Small intestine (tissue), 7 donors: ENCODE measurements at regions not wholly inside any gene's neighbourhood (a gene's known extent, or its start where the extent isn't known, plus 50 kb on each side); places are given as distances from the start of the nearest gene placed in this dataset.

Experiments
- DNase-seq, 2 donors: peaks; one replicate each; pipeline versions ENCODE4 v3.0.0 to v3.0.0-alpha.2; 2013
- FAIRE-seq: peaks from 2 replicates; lab custom pipeline; 2012; peaks lifted over from hg19 to GRCh38; lab: Jason Lieb, UNC
- H3K27ac ChIP-seq, 3 donors: one replicate each; pipeline ENCODE4 v1.5.1; 2013; ENCODE audit warnings: low read length in 2 of 3, mild to moderate bottlenecking in 2 of 3, control low read depth in 1 of 3, inconsistent platforms in 1 of 3, low read depth in 1 of 3, moderate library complexity in 1 of 3
- H3K27me3 ChIP-seq, 3 donors: one replicate each; pipeline ENCODE4 v1.6.1; 2013; ENCODE audit warnings: low read length in 3 of 3, inconsistent platforms in 1 of 3; ENCODE audit not compliant: control insufficient read depth in 3 of 3, insufficient read depth in 3 of 3
- H3K36me3 ChIP-seq, 3 donors: one replicate each; pipeline ENCODE4 v1.6.1; 2013; ENCODE audit warnings: low read length in 3 of 3, inconsistent platforms in 1 of 3, low read depth in 1 of 3, mild to moderate bottlenecking in 1 of 3, moderate library complexity in 1 of 3; ENCODE audit not compliant: control insufficient read depth in 3 of 3, insufficient read depth in 2 of 3
- H3K4me1 ChIP-seq, 3 donors: one replicate each; pipeline ENCODE4 v1.6.1; 2013; ENCODE audit warnings: low read length in 2 of 3, inconsistent platforms in 1 of 3, low read depth in 1 of 3, mild to moderate bottlenecking in 1 of 3, moderate library complexity in 1 of 3; ENCODE audit not compliant: control insufficient read depth in 3 of 3, insufficient read depth in 2 of 3
- H3K4me3 ChIP-seq, 3 donors: one replicate each; pipeline ENCODE4 v1.5.1; 2013; ENCODE audit warnings: low read length in 3 of 3, control low read depth in 1 of 3, inconsistent platforms in 1 of 3, low read depth in 1 of 3, mild to moderate bottlenecking in 1 of 3, moderate library complexity in 1 of 3
- H3K9me3 ChIP-seq, 2 donors: one replicate each; pipeline ENCODE4 v1.6.1; 2013; ENCODE audit warnings: low read depth in 1 of 2, low read length in 1 of 2; ENCODE audit not compliant: control insufficient read depth in 2 of 2, insufficient read depth in 1 of 2
- WGBS, 3 donors: extraction: QIAGEN DNeasy Blood & Tissue Kit; methylation state at CpG; one replicate each; pipeline ENCODE4 v1.1.7; 2013; 5-methylcytosine and 5-hydroxymethylcytosine counted together
- donor health status: healthy with polysubstance abuse.
- donor health status: control.
- donor health status: control.
- donor health status: Bipolar disorder and iron deficiency.
- donor health status: healthy.

DNA sequence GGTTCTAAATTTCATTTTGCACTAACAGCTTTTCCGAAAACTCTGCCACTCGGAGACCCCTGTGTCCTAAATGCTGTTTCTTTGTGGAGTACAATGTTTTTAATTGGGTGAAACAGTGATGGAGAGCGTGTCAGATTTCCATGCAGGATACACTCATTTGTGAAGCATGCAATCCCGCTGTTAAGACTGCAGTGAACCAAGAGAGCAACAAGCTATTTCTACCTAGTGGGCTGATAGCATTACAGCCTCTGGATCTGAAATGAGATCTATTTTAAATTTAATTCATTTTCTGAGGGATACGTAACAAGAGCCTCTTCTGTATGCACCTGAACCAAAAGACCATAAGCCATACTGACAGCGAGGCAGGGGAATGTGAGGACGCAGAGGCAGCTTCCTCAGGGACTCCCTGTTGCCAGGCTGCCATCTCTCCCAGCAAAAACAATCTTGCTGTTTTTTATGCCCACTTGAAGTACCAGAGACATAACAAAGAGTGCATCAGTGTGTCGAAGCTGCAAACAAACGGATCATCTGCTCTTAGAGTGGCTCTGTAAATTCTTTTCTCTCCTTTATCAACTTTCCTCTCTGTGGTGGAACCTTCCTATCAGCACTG lies 199.9 kb upstream of the COX10 start:
- Histone ChIP-seq H3K9me3 (no peaks in the 10 kb centered on the region), H3K27ac (no peak overlapping the region), H3K27me3 (no peaks in the 10 kb centered on the region), H3K4me1 (no peaks in the 10 kb centered on the region), H3K4me3 (no peak overlapping the region), H3K36me3 (no peaks in the 10 kb centered on the region)
- FAIRE-seq (no peak), DNase-seq (no peak)
- 77 to 81% (median 80%) methylated on average over 9 of the region's 9 CpGs for WGBS, 3 donors

- no peak overlapping the region for H3K27ac ChIP-seq
- WGBS, 3 donors, result 91 to 94% (median 92%) methylated on average over 4 of the region's 4 CpGs
- no peaks in the 10 kb centered on the region for H3K9me3 ChIP-seq
- FAIRE-seq (no peak), DNase-seq (no peak)
- H3K27me3 ChIP-seq, result no peaks in the 10 kb centered on the region
- H3K4me1 ChIP-seq, result no peaks in the 10 kb centered on the region
- no peaks in the 10 kb centered on the region for H3K36me3 ChIP-seq
- no peak overlapping the region for H3K4me3 ChIP-seq
Observed at GRCh38 chr17:13871261-13871660, 198.0 kb upstream of the COX10 start.

GRCh38 chr17:13874134-13874533 lies 195.2 kb upstream of the COX10 start:
- Histone ChIP-seq H3K27me3 (no peaks in the 10 kb centered on the region), H3K4me3 (no peak overlapping the region), H3K4me1 (no peaks in the 10 kb centered on the region), H3K27ac (no peak overlapping the region), H3K36me3 (no peaks in the 10 kb centered on the region), H3K9me3 (no peaks in the 10 kb centered on the region)
- DNase-seq (no peak), FAIRE-seq (no peak)
- 92 to 94% (median 93%) methylated on average over 3 of the region's 3 CpGs for WGBS, 3 donors

DNA sequence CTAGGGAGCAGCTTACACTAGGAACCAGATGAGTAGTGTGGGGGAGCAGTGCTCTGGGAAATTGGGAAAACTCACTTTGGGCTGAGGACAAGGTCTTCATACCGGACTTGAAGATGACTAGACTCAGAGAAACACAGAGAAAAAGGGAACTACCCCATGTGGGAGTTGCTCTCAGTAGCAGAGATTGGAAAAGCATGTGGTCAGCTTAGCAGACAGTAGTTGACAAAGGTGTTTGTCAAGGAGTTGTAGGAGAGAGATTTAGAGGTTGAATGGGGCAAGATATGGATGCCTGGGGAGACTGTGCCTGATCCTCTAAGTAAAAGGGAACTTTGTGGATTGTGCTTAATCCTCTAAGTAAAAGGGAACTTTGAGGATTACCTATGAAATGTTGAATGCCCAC lies 194.5 kb upstream of the COX10 start:
- Histone ChIP-seq H3K27me3 (no peaks in the 10 kb centered on the region), H3K36me3 (no peaks in the 10 kb centered on the region), H3K9me3 (no peaks in the 10 kb centered on the region), H3K4me1 (no peaks in the 10 kb centered on the region), H3K27ac (no peak overlapping the region), H3K4me3 (no peak overlapping the region)
- DNase-seq (no peak), FAIRE-seq (no peak)
- 75 to 87% (median 85%) methylated on average over 1 of the region's 1 CpG for WGBS, 3 donors

DNA sequence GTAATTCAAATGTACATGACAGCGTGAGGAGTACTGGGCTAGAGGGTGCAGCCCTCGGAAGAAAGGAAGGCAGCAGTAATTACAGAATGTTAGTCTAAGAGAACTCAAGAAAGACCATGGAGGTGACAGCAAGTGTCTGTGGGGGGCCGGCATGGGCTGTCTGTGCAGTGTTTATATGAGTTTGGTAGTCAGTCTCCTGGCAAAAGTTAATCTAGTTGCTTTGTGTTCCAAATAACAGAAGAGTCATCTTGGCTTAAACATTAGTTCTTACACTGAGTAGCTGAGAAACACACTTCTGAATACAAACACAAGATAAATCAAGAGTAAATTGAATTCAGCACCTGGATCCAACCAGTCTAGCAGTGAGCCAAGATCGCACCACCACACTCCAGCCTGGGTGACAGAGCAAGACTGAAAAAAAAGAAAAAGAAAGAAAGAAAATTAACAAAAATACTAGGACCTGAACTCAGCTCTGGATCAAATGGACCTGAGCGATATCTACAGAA lies 189.3 kb upstream of the COX10 start:
- no peaks in the 10 kb centered on the region for H3K27me3 ChIP-seq
- no peaks in the 10 kb centered on the region for H3K9me3 ChIP-seq
- WGBS, 3 donors, result 87 to 93% (median 92%) methylated on average over 5 of the region's 5 CpGs
- H3K4me3 ChIP-seq, result no peak overlapping the region
- no peak overlapping the region for H3K27ac ChIP-seq
- DNase-seq (no peak), FAIRE-seq (no peak)
- H3K36me3 ChIP-seq, result no peaks in the 10 kb centered on the region
- no peaks in the 10 kb centered on the region for H3K4me1 ChIP-seq

DNA sequence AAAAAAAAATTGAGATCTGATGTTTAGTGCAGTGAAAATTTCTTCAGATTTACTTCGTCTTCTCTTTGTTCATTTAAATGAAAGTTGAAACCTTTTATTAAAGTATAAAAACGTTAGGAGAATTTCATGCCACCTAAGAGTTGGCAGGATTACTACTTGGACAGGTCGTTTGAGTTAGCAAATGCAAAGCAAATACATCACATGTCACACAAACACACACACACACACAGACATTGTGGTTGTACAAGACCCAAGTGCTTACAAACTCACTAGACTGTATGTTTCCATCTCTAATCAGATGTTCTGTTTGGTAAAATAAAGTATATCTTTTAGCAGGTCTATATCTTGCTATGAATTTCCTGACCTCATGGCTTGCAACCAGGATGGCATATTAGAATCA lies 185.6 kb upstream of the COX10 start:
- H3K27ac ChIP-seq, result no peak overlapping the region
- DNase-seq, result no peak
- H3K36me3 ChIP-seq, result no peaks in the 10 kb centered on the region
- H3K27me3 ChIP-seq, result no peaks in the 10 kb centered on the region
- WGBS, 3 donors, result 57 to 72% (median 59%) methylated on average over 3 of the region's 3 CpGs
- no peaks in the 10 kb centered on the region for H3K9me3 ChIP-seq
- no peak for FAIRE-seq
- H3K4me1 ChIP-seq, result no peaks in the 10 kb centered on the region
- no peak overlapping the region for H3K4me3 ChIP-seq

DNA sequence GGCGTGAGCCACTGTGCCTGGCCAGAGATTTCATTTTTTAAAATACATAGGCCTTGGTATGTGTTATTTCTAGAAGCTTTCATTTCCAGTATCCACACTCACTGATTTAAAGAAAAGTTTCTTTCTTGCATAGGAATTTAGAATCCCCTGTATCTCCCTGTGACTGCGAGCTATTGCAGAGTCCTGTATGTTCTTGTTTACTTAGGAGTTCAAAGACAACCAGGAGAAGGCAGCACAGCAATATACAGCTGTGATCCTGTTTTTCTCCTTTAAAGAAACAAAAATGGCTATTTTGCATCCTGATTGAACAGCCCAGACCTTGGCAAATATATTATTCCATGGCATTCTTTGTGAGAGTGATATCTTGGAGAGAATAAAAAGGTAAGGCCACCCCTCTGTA lies 185.0 kb upstream of the COX10 start:
- Histone ChIP-seq H3K4me3 (no peak overlapping the region), H3K36me3 (no peaks in the 10 kb centered on the region), H3K27me3 (no peaks in the 10 kb centered on the region), H3K4me1 (no peaks in the 10 kb centered on the region), H3K27ac (no peak overlapping the region), H3K9me3 (no peaks in the 10 kb centered on the region)
- 81 to 87% (median 85%) methylated on average over 2 of the region's 2 CpGs for WGBS, 3 donors
- DNase-seq (no peak), FAIRE-seq (no peak)

- Histone ChIP-seq H3K9me3 (no peaks in the 10 kb centered on the region), H3K4me3 (no peak overlapping the region), H3K27me3 (no peaks in the 10 kb centered on the region), H3K4me1 (no peaks in the 10 kb centered on the region), H3K27ac (no peak overlapping the region), H3K36me3 (no peaks in the 10 kb centered on the region)
- no peak for DNase-seq
- 91 to 93% (median 92%) methylated on average over 2 of the region's 2 CpGs for WGBS, 3 donors
- no peak for FAIRE-seq
Observed at GRCh38 chr17:13885550-13885949, 183.8 kb upstream of the COX10 start.
